Coronary artery (tissue), 2 donors: ENCODE measurements at regions not wholly inside any gene's neighbourhood (a gene's known extent, or its start where the extent isn't known, plus 50 kb on each side); places are given as distances from the start of the nearest gene placed in this dataset.

Experiments
- DNase-seq: peaks from one replicate; pipeline ENCODE4 v3.0.0-alpha.2; 2017; ENCODE audit warnings: low spot score
- H3K27ac ChIP-seq, 2 donors: fragments of 200-600 bp; sonication (generic); one replicate each; pipeline ENCODE4 v1.5.1; 2016 to 2019
- H3K4me3 ChIP-seq: fragments of 200-600 bp; sonication (generic); 2 replicates; pipeline ENCODE4 v1.5.1; 2016; ENCODE audit warnings: mild to moderate bottlenecking, moderate library complexity
- CTCF ChIP-seq: fragments of 200-600 bp; sonication (generic); IDR thresholded peaks from one replicate; pipeline ENCODE4 v1.5.1; 2019; ENCODE audit warnings: antibody characterized with exemption

GRCh38 chr21:17978895-17979294 lies 159.7 kb upstream of the C21orf91 start:
- Histone ChIP-seq H3K27ac (no peak overlapping the region), H3K4me3 (no peak overlapping the region)
- no peak for TF ChIP-seq CTCF
- no peak for DNase-seq

GRCh38 chr21:17976691-17977090 lies 157.5 kb upstream of the C21orf91 start:
- no peak for DNase-seq
- Histone ChIP-seq H3K27ac (no peak overlapping the region), H3K4me3 (no peak overlapping the region)
- no peak for TF ChIP-seq CTCF

GRCh38 chr21:17976139-17976538 lies 157.0 kb upstream of the C21orf91 start:
- Histone ChIP-seq H3K27ac (no peak overlapping the region), H3K4me3 (no peak overlapping the region)
- DNase-seq, result no peak
- no peak for TF ChIP-seq CTCF

GRCh38 chr21:17967319-17967718 lies 148.2 kb upstream of the C21orf91 start:
- H3K27ac ChIP-seq, result no peak overlapping the region
- H3K4me3 ChIP-seq, result no peak overlapping the region
- DNase-seq, result no peak
- no peak for TF ChIP-seq CTCF

- no peak for TF ChIP-seq CTCF
- DNase-seq, result no peak
- H3K27ac ChIP-seq, result no peak overlapping the region
- no peak overlapping the region for H3K4me3 ChIP-seq
These were observed 145.6 kb upstream of the C21orf91 start for GRCh38 chr21:17964716-17965115.

- Histone ChIP-seq H3K4me3 (no peak overlapping the region), H3K27ac (no peak overlapping the region)
- no peak for TF ChIP-seq CTCF
- no peak for DNase-seq
These were observed 145.0 kb upstream of the C21orf91 start for GRCh38 chr21:17964199-17964598.

GRCh38 chr21:17950591-17950990 lies 131.4 kb upstream of the C21orf91 start:
- no peak for TF ChIP-seq CTCF
- DNase-seq, result no peak
- Histone ChIP-seq H3K4me3 (no peak overlapping the region), H3K27ac (no peak overlapping the region)
